Activated CD4-positive, CD25-positive, alpha-beta regulatory T cell treated with anti-CD3 and anti-CD28 coated beads, Interleukin-2, amount 50 U/mL, for 16 hours (primary cell): ENCODE measurements at regions not wholly inside any gene's neighbourhood (a gene's known extent, or its start where the extent isn't known, plus 50 kb on each side); places are given as distances from the start of the nearest gene placed in this dataset.

Source experiments
- DNase-seq: peaks from one replicate; pipeline ENCODE4 v3.0.0-alpha.2; 2020; ENCODE audit warnings: low read depth, low spot score

- DNase-seq: no peak
Observed at GRCh38 chr2:207236156-207236935, 70.6 kb upstream of the KLF7 start.

GRCh38 chr2:207238831-207239701, 73.3 kb upstream of the KLF7 start:
- DNase-seq: no peak

- DNase-seq: no peak
Observed at GRCh38 chr2:207239754-207240494, 74.2 kb upstream of the KLF7 start.

GRCh38 chr2:207240649-207241048, 74.9 kb upstream of the KLF7 start:
- no peak for DNase-seq

- no peak for DNase-seq
Observed at GRCh38 chr2:207241198-207241597, 75.5 kb upstream of the KLF7 start.

GRCh38 chr2:207243601-207244000, 77.9 kb upstream of the KLF7 start:
- DNase-seq: no peak

GRCh38 chr2:207244971-207245925, 79.5 kb upstream of the KLF7 start:
- DNase-seq: no peak

GRCh38 chr2:207248702-207249377, 83.1 kb upstream of the KLF7 start:
- DNase-seq: no peak

GRCh38 chr2:207251022-207251421, 85.3 kb upstream of the KLF7 start:
- DNase-seq: no peak

- DNase-seq: no peak
Observed at GRCh38 chr2:207251573-207252192, 85.9 kb upstream of the KLF7 start.

- no peak for DNase-seq
Observed at GRCh38 chr2:207252416-207252815, 86.7 kb upstream of the KLF7 start.

- DNase-seq: no peak
Observed at GRCh38 chr2:207252979-207253645, 87.4 kb upstream of the KLF7 start.

GRCh38 chr2:207253666-207254345, 88.1 kb upstream of the KLF7 start:
- no peak for DNase-seq

GRCh38 chr2:207254591-207255464, 89.1 kb upstream of the KLF7 start:
- DNase-seq: no peak

GRCh38 chr2:207255565-207256470, 90.1 kb upstream of the KLF7 start:
- no peak for DNase-seq

GRCh38 chr2:207256476-207257207, 90.9 kb upstream of the KLF7 start:
- no peak for DNase-seq
